ENCODE measurements at regions not wholly inside any gene's neighbourhood (a gene's known extent, or its start where the extent isn't known, plus 50 kb on each side); places are given as distances from the start of the nearest gene placed in this dataset.

DNA sequence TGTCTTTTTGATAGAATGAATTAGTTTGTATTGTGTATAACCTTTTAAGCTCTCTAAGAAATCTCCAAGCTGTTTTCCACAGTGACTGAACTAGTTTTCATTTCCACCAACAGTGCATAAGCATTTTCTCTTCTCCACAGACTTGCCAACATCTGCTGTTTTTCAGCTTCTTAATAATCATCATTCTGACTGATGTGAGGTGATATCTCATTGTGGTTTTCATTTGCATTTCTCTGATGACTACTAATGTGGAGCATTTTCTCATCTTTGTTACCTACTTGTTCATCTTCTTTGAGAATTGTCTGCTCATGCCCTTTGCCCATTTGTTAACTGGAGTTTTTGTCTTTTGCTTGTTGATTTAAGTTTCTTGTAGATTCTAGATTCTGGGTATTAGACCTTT is 777.5 kb downstream of the OTOL1 start (continued):
- TF ChIP-seq, protein P1, sequence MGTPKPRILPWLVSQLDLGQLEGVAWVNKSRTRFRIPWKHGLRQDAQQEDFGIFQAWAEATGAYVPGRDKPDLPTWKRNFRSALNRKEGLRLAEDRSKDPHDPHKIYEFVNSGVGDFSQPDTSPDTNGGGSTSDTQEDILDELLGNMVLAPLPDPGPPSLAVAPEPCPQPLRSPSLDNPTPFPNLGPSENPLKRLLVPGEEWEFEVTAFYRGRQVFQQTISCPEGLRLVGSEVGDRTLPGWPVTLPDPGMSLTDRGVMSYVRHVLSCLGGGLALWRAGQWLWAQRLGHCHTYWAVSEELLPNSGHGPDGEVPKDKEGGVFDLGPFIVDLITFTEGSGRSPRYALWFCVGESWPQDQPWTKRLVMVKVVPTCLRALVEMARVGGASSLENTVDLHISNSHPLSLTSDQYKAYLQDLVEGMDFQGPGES (IDR thresholded peaks at IDR 0.05; ENCODE audit: low read depth, low read length): no peak

DNA sequence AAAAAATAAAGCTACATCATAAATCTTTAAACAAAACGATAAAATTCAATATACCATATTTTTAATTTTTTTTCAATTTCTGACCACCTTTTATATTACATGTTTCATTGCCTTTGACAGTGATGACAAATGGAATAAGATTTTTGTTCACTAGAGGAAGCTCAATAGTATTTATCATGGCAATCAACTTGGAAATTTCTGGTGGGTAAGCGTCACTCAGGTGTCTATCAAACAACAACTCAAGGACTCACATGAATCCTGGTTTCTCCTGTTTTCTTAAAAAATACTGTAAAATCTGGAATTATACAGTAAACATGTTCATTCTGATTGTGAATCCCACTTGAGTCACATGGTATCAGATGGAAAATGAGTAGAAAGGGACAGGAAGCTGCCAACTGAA is 782.2 kb downstream of the OTOL1 start:
- no peak for TF ChIP-seq JUND (IDR thresholded peaks at IDR 0.05)
- TF ChIP-seq, protein P2, sequence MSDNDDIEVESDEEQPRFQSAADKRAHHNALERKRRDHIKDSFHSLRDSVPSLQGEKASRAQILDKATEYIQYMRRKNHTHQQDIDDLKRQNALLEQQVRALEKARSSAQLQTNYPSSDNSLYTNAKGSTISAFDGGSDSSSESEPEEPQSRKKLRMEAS (IDR thresholded peaks at IDR 0.05; ENCODE audit: low read depth): no peak
- no peak for TF ChIP-seq CHD2 (IDR thresholded peaks at IDR 0.05; ENCODE audit: low read length, partially characterized antibody)
- no peaks in the 10 kb centered on the region for H3K27me3 ChIP-seq (ENCODE audit: insufficient read depth)
- DNase-seq: no peak
- no peaks in the 10 kb centered on the region for H3K4me1 ChIP-seq (ENCODE audit: control insufficient read depth in 1 of 2, insufficient read depth in 2 of 2, low read depth in 1 of 2, low read length in 1 of 2)
- H4K20me1 ChIP-seq (ENCODE audit: insufficient read depth): no peaks in the 10 kb centered on the region
- H3K9me2 ChIP-seq: no peaks in the 10 kb centered on the region
- H2AFZ ChIP-seq (ENCODE audit: low read depth): no peak overlapping the region
- H3K79me2 ChIP-seq (ENCODE audit: insufficient read depth): no peaks in the 10 kb centered on the region
- 69% methylated on average over 2 of the region's 2 CpGs for WGBS (ENCODE audit: low lambda C conversion rate)
- H3K9ac ChIP-seq: no peak overlapping the region
- H3K4me3 ChIP-seq (ENCODE audit: low read depth in 2 of 2, low read length in 1 of 2): no peak overlapping the region
- H3F3A ChIP-seq (replicated peaks; ENCODE audit: insufficient read depth): no peaks in the 10 kb centered on the region
- ChIA-PET CTCF (interaction anchor here (0.9 kb wide), 1 partner anchor 8 kb away, joined by 3 read pairs; no protein-coding TSS in a partner anchor), POLR2A (no interaction called here)
- no peak overlapping the region for H3K4me2 ChIP-seq
- no peaks in the 10 kb centered on the region for H3K9me3 ChIP-seq
- H3K27ac ChIP-seq (ENCODE audit: low read depth in 2 of 2, low read length in 1 of 2): no peak overlapping the region
- H3K36me3 ChIP-seq (replicated peaks in 1 of 2; ENCODE audit: control insufficient read depth in 1 of 2, insufficient read depth in 2 of 2, low read length in 1 of 2): no peaks in the 10 kb centered on the region

DNA sequence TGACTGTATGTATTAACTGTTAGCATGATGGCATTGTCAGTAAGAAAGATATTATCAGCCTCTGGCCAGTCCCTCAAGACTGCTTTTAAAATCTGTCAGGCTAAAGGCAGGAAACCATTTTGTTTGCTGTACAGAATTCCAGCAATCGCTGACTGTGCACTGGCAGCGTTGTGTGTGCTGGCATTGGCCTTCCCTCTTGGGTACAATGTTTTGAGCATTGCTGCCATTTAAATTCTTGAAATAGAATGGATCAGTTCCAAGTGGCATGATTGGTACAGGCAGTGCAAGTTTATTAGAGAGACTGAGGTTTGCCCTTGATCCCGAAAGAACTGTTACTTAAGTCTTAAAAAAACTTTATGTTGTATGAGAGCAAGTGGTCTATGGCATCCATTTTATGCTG is 788.7 kb downstream of the OTOL1 start:
- Histone ChIP-seq H3K9me2 (no peaks in the 10 kb centered on the region), H3K4me1 (ENCODE audit: control insufficient read depth in 1 of 2, insufficient read depth in 2 of 2, low read depth in 1 of 2, low read length in 1 of 2) (peaks cover 0 to 9% of the 10 kb centered on the region in 2 experiments; a peak in 2 of 4 replicates), H3K79me2 (ENCODE audit: insufficient read depth) (no peaks in the 10 kb centered on the region), H3K4me2 (no peak overlapping the region), H3F3A (replicated peaks; ENCODE audit: insufficient read depth) (no peaks in the 10 kb centered on the region), H3K27ac (ENCODE audit: low read depth in 2 of 2, low read length in 1 of 2) (no peak overlapping the region), H3K9ac (no peak overlapping the region), H4K20me1 (ENCODE audit: insufficient read depth) (no peaks in the 10 kb centered on the region), H3K4me3 (ENCODE audit: low read depth in 2 of 2, low read length in 1 of 2) (no peak overlapping the region), H3K9me3 (no peaks in the 10 kb centered on the region), H3K27me3 (ENCODE audit: insufficient read depth) (no peaks in the 10 kb centered on the region), H2AFZ (ENCODE audit: low read depth) (no peak overlapping the region), H3K36me3 (replicated peaks in 1 of 2; ENCODE audit: control insufficient read depth in 1 of 2, insufficient read depth in 2 of 2, low read length in 1 of 2) (no peaks in the 10 kb centered on the region)
- CTCF ChIA-PET: interaction anchor here (1.0 kb wide), 2 partner anchors 9 to 76 kb away, joined by 4 read pairs; no protein-coding TSS in a partner anchor
- 76% methylated on average over 2 of the region's 3 CpGs for WGBS (ENCODE audit: low lambda C conversion rate)
- POLR2A ChIA-PET: no interaction called here
- no peak for DNase-seq
- TF ChIP-seq CHD2 (IDR thresholded peaks at IDR 0.05; ENCODE audit: low read length, partially characterized antibody) (no peak), MEF2A (IDR thresholded peaks at IDR 0.05; ENCODE audit: borderline replicate concordance, low read depth) (no peak), FOXM1 (IDR thresholded peaks at IDR 0.05; ENCODE audit: low read depth) (no peak), JUND (IDR thresholded peaks at IDR 0.05) (no peak), EZH2phosphoT487 (IDR thresholded peaks at IDR 0.05; ENCODE audit: borderline replicate concordance, low read depth) (no peak), MXI1 (IDR thresholded peaks at IDR 0.05; ENCODE audit: low read depth, low read length) (no peak), TEAD4 (IDR thresholded peaks at IDR 0.05; ENCODE audit: borderline replicate concordance, insufficient read depth) (no peak), EP300 (IDR thresholded peaks at IDR 0.05; ENCODE audit: borderline replicate concordance in 1 of 2, low read depth in 1 of 2, low read length in 1 of 2) (no peak), NRF1 (IDR thresholded peaks at IDR 0.05; ENCODE audit: low read depth, low read length) (no peak), GATA2 (CRISPR knock-in tag; IDR thresholded peaks at IDR 0.05) (no peak), GABPA (IDR thresholded peaks at IDR 0.05; ENCODE audit: low read depth) (no peak), TAF1 (IDR thresholded peaks at IDR 0.05; ENCODE audit: borderline replicate concordance, low read depth, low read length) (no peak), RFX5 (IDR thresholded peaks at IDR 0.05; ENCODE audit: low read length) (no peak)
- TF ChIP-seq, protein P3, sequence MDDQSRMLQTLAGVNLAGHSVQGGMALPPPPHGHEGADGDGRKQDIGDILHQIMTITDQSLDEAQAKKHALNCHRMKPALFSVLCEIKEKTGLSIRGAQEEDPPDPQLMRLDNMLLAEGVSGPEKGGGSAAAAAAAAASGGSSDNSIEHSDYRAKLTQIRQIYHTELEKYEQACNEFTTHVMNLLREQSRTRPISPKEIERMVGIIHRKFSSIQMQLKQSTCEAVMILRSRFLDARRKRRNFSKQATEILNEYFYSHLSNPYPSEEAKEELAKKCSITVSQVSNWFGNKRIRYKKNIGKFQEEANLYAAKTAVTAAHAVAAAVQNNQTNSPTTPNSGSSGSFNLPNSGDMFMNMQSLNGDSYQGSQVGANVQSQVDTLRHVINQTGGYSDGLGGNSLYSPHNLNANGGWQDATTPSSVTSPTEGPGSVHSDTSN (IDR thresholded peaks at IDR 0.05): no peak
- TF ChIP-seq, protein P4, sequence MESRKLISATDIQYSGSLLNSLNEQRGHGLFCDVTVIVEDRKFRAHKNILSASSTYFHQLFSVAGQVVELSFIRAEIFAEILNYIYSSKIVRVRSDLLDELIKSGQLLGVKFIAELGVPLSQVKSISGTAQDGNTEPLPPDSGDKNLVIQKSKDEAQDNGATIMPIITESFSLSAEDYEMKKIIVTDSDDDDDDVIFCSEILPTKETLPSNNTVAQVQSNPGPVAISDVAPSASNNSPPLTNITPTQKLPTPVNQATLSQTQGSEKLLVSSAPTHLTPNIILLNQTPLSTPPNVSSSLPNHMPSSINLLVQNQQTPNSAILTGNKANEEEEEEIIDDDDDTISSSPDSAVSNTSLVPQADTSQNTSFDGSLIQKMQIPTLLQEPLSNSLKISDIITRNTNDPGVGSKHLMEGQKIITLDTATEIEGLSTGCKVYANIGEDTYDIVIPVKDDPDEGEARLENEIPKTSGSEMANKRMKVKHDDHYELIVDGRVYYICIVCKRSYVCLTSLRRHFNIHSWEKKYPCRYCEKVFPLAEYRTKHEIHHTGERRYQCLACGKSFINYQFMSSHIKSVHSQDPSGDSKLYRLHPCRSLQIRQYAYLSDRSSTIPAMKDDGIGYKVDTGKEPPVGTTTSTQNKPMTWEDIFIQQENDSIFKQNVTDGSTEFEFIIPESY (IDR thresholded peaks at IDR 0.05; ENCODE audit: borderline replicate concordance, low read depth): no peak
- TF ChIP-seq, protein P5, sequence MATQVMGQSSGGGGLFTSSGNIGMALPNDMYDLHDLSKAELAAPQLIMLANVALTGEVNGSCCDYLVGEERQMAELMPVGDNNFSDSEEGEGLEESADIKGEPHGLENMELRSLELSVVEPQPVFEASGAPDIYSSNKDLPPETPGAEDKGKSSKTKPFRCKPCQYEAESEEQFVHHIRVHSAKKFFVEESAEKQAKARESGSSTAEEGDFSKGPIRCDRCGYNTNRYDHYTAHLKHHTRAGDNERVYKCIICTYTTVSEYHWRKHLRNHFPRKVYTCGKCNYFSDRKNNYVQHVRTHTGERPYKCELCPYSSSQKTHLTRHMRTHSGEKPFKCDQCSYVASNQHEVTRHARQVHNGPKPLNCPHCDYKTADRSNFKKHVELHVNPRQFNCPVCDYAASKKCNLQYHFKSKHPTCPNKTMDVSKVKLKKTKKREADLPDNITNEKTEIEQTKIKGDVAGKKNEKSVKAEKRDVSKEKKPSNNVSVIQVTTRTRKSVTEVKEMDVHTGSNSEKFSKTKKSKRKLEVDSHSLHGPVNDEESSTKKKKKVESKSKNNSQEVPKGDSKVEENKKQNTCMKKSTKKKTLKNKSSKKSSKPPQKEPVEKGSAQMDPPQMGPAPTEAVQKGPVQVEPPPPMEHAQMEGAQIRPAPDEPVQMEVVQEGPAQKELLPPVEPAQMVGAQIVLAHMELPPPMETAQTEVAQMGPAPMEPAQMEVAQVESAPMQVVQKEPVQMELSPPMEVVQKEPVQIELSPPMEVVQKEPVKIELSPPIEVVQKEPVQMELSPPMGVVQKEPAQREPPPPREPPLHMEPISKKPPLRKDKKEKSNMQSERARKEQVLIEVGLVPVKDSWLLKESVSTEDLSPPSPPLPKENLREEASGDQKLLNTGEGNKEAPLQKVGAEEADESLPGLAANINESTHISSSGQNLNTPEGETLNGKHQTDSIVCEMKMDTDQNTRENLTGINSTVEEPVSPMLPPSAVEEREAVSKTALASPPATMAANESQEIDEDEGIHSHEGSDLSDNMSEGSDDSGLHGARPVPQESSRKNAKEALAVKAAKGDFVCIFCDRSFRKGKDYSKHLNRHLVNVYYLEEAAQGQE (IDR thresholded peaks at IDR 0.05; ENCODE audit: low read depth, low read length): no peak
